ENCODE measurements at regions not wholly inside any gene's neighbourhood (a gene's known extent, or its start where the extent isn't known, plus 50 kb on each side); places are given as distances from the start of the nearest gene placed in this dataset.

- ATAC-seq (ENCODE audit: insufficient number of reproducible peaks, low FRiP score, low read depth) = no peak
- H3K4me3 ChIP-seq = no peak overlapping the region
- H3K4me1 ChIP-seq (ENCODE audit: control insufficient read depth in 1 of 2, low read depth in 2 of 2) = peaks cover 10 to 17% of the 10 kb centered on the region in 2 donors
- no peaks in the 10 kb centered on the region for H3K36me3 ChIP-seq
- H3K27ac ChIP-seq = no peak overlapping the region
- DNase-seq (ENCODE audit: low spot score) = no peak
- H3K27me3 ChIP-seq (replicated peaks; ENCODE audit: insufficient read depth) = no peaks in the 10 kb centered on the region
- H3K9me3 ChIP-seq = no peaks in the 10 kb centered on the region
- no peak for TF ChIP-seq CTCF (IDR thresholded peaks at IDR 0.05)
Measured at GRCh38 chr1:208298593-208299269, 54.5 kb upstream of the PLXNA2 start.

- ATAC-seq (ENCODE audit: insufficient number of reproducible peaks, low FRiP score, low read depth) = no peak
- no peaks in the 10 kb centered on the region for H3K9me3 ChIP-seq
Measured at GRCh38 chr1:208300084-208300770, 56.0 kb upstream of the PLXNA2 start.

GRCh38 chr1:208302699-208303238 is 58.6 kb upstream of the PLXNA2 start:
- H3K4me1 ChIP-seq (ENCODE audit: control insufficient read depth in 1 of 2, low read depth in 2 of 2) = peaks cover 10 to 17% of the 10 kb centered on the region in 2 donors
- no peak overlapping the region for H3K4me3 ChIP-seq
- no peaks in the 10 kb centered on the region for H3K36me3 ChIP-seq
- ATAC-seq (ENCODE audit: insufficient number of reproducible peaks, low FRiP score, low read depth) (no peak), DNase-seq (ENCODE audit: low spot score) (no peak)
- H3K27me3 ChIP-seq (replicated peaks; ENCODE audit: insufficient read depth) = no peaks in the 10 kb centered on the region
- no peak overlapping the region for H3K27ac ChIP-seq
- no peak for TF ChIP-seq CTCF (IDR thresholded peaks at IDR 0.05)
- H3K9me3 ChIP-seq = no peaks in the 10 kb centered on the region

More at GRCh38 chr1:208300084-208300770, 56.0 kb upstream of the PLXNA2 start:
- Histone ChIP-seq H3K27me3 (replicated peaks; ENCODE audit: insufficient read depth) (no peaks in the 10 kb centered on the region), H3K4me3 (no peak overlapping the region), H3K36me3 (no peaks in the 10 kb centered on the region), H3K27ac (no peak overlapping the region), H3K4me1 (ENCODE audit: control insufficient read depth in 1 of 2, low read depth in 2 of 2) (peaks cover 10 to 17% of the 10 kb centered on the region in 2 donors)
- no peak for TF ChIP-seq CTCF (IDR thresholded peaks at IDR 0.05)
- DNase-seq (ENCODE audit: low spot score) = no peak

GRCh38 chr1:208303743-208304712 is 59.8 kb upstream of the PLXNA2 start:
- DNase-seq (ENCODE audit: low spot score) = no peak
- Histone ChIP-seq H3K27me3 (replicated peaks; ENCODE audit: insufficient read depth) (no peaks in the 10 kb centered on the region), H3K36me3 (no peaks in the 10 kb centered on the region), H3K4me1 (ENCODE audit: control insufficient read depth in 1 of 2, low read depth in 2 of 2) (peaks cover 3 to 7% of the 10 kb centered on the region in 2 donors), H3K9me3 (no peaks in the 10 kb centered on the region), H3K27ac (no peak overlapping the region), H3K4me3 (no peak overlapping the region)
- TF ChIP-seq CTCF (IDR thresholded peaks at IDR 0.05) = no peak
- no peak for ATAC-seq (ENCODE audit: insufficient number of reproducible peaks, low FRiP score, low read depth)

Data from thoracic aorta (tissue), 2 donors.